Gastrocnemius medialis (tissue), 4 donors: ENCODE measurements at regions not wholly inside any gene's neighbourhood (a gene's known extent, or its start where the extent isn't known, plus 50 kb on each side); places are given as distances from the start of the nearest gene placed in this dataset.

Experiments
- ATAC-seq, 2 donors: fragments of 150-250 bp; one replicate each; pipeline ENCODE4 v1.9.1; 2016
- DNase-seq, 2 donors: peaks; one replicate each; pipeline ENCODE4 v3.0.0-alpha.2; 2019
- H3K27ac ChIP-seq, 4 donors: fragments of 200-600 bp; sonication (generic); 1 replicate in 1 of 4; 2 replicates in 3 of 4; pipeline ENCODE4 v1.5.1; 2016 to 2018; ENCODE audit warnings: mild to moderate bottlenecking in 2 of 4, moderate library complexity in 1 of 4
- H3K27me3 ChIP-seq, 3 donors: fragments of 200-600 bp; sonication (generic) in 2 of 3; 1 replicate in 1 of 3; 2 replicates in 2 of 3; pipeline versions ENCODE4 v1.5.1 to v1.6.0; 2016 to 2019; ENCODE audit warnings: mild to moderate bottlenecking in 1 of 3, moderate library complexity in 1 of 3
- H3K36me3 ChIP-seq, 2 donors: fragments of 200-600 bp; sonication (generic) in 1 of 2; one replicate each; pipeline ENCODE4 v1.5.1; 2017 to 2018
- H3K4me1 ChIP-seq, 2 donors: fragments of 200-600 bp; sonication (generic) in 1 of 2; one replicate each; pipeline ENCODE4 v1.5.1; 2016 to 2017; ENCODE audit warnings: mild to moderate bottlenecking in 2 of 2
- H3K4me3 ChIP-seq, 4 donors: fragments of 200-600 bp; sonication (generic) in 3 of 4; 1 replicate in 1 of 4; 2 replicates in 3 of 4; pipeline ENCODE4 v1.5.1; 2016 to 2019; ENCODE audit warnings: mild to moderate bottlenecking in 2 of 4
- H3K9me3 ChIP-seq, 3 donors: fragments of 200-600 bp; sonication (generic) in 2 of 3; 1 replicate in 1 of 3; 2 replicates in 2 of 3; pipeline ENCODE4 v1.5.1; 2016 to 2019
- CTCF ChIP-seq, 5 experiments: fragments of 450-650 bp in 3 of 5; fragments of 200-600 bp in 2 of 5; sonication (generic) in 2 of 5; IDR thresholded peaks in 4 of 5; conservative IDR thresholded peaks in 1 of 5; 1 replicate in 4 of 5; 2 replicates in 1 of 5; pipeline ENCODE4 v1.5.1; 2016 to 2019; ENCODE audit warnings: antibody characterized with exemption in 5 of 5, mild to moderate bottlenecking in 3 of 5, moderate library complexity in 3 of 5
- POLR2A ChIP-seq, 2 donors: fragments of 450-650 bp; IDR thresholded peaks; one replicate each; pipeline ENCODE4 v1.6.1; 2017; ENCODE audit warnings: antibody characterized with exemption in 2 of 2, mild to moderate bottlenecking in 2 of 2, moderate library complexity in 2 of 2
- in situ Hi-C, 4 donors: fragments of 200-750 bp; cut with MboI; loops; one replicate each; pipeline versions ENCODE4 v1.15.0 to v1.8.0; 2017; ENCODE audit warnings: low sequenced_read_pairs in 4 of 4
- intact Hi-C: fragments of 100-400 bp; cut with DNase I; formaldehyde crosslinking; loops from one replicate; pipeline ENCODE4 v1.15.1; 2023; ENCODE audit warnings: low total_unique reads

GRCh38 chr4:67234296-67234695, 311.0 kb downstream of the CENPC start:
- no peak overlapping the region for H3K4me3 ChIP-seq
- ATAC-seq, result no peak
- H3K4me1 ChIP-seq, result no peaks in the 10 kb centered on the region
- intact Hi-C loops, result no loop called here
- H3K27ac ChIP-seq, result no peak overlapping the region
- no peak for TF ChIP-seq POLR2A (IDR thresholded peaks at IDR 0.05)
- TF ChIP-seq CTCF (IDR thresholded peaks at IDR 0.05 in 4 of 5, conservative IDR thresholded peaks at IDR 0.05 in 1 of 5), result no peak
- in situ Hi-C loops, result no loop called here
- no peaks in the 10 kb centered on the region for H3K9me3 ChIP-seq
- DNase-seq, result no peak
- H3K27me3 ChIP-seq, result no peaks in the 10 kb centered on the region
- no peaks in the 10 kb centered on the region for H3K36me3 ChIP-seq

- in situ Hi-C loops (no loop called here), intact Hi-C loops (no loop called here)
- H3K4me3 ChIP-seq, result no peak overlapping the region
- no peak overlapping the region for H3K27ac ChIP-seq
- no peaks in the 10 kb centered on the region for H3K27me3 ChIP-seq
- DNase-seq, result no peak
- H3K4me1 ChIP-seq, result no peaks in the 10 kb centered on the region
- H3K9me3 ChIP-seq, result no peaks in the 10 kb centered on the region
- no peak for ATAC-seq
- H3K36me3 ChIP-seq, result no peaks in the 10 kb centered on the region
- TF ChIP-seq CTCF (IDR thresholded peaks at IDR 0.05 in 4 of 5, conservative IDR thresholded peaks at IDR 0.05 in 1 of 5), result no peak
- TF ChIP-seq POLR2A (IDR thresholded peaks at IDR 0.05), result no peak
Observed at GRCh38 chr4:67229148-67229547, 316.2 kb downstream of the CENPC start.

- no peaks in the 10 kb centered on the region for H3K27me3 ChIP-seq
- no peak overlapping the region for H3K4me3 ChIP-seq
- DNase-seq, result no peak
- in situ Hi-C loops (no loop called here), intact Hi-C loops (no loop called here)
- no peak overlapping the region for H3K27ac ChIP-seq
- TF ChIP-seq CTCF (IDR thresholded peaks at IDR 0.05 in 4 of 5, conservative IDR thresholded peaks at IDR 0.05 in 1 of 5) (no peak), POLR2A (IDR thresholded peaks at IDR 0.05) (no peak)
- H3K36me3 ChIP-seq, result no peaks in the 10 kb centered on the region
- H3K4me1 ChIP-seq, result no peaks in the 10 kb centered on the region
- H3K9me3 ChIP-seq, result no peaks in the 10 kb centered on the region
- no peak for ATAC-seq
Observed at GRCh38 chr4:67220861-67221260, 324.4 kb downstream of the CENPC start.

GRCh38 chr4:67218883-67219282, 326.4 kb downstream of the CENPC start:
- TF ChIP-seq CTCF (IDR thresholded peaks at IDR 0.05 in 4 of 5, conservative IDR thresholded peaks at IDR 0.05 in 1 of 5) (no peak), POLR2A (IDR thresholded peaks at IDR 0.05) (no peak)
- intact Hi-C loops, result no loop called here
- no peaks in the 10 kb centered on the region for H3K4me1 ChIP-seq
- no peaks in the 10 kb centered on the region for H3K36me3 ChIP-seq
- H3K4me3 ChIP-seq, result no peak overlapping the region
- in situ Hi-C loops, result no loop called here
- ATAC-seq (no peak), DNase-seq (no peak)
- H3K27ac ChIP-seq, result no peak overlapping the region
- H3K9me3 ChIP-seq, result no peaks in the 10 kb centered on the region
- H3K27me3 ChIP-seq, result no peaks in the 10 kb centered on the region

GRCh38 chr4:67207941-67208441, 337.3 kb downstream of the CENPC start:
- H3K4me3 ChIP-seq, result no peak overlapping the region
- no peak for ATAC-seq
- no peaks in the 10 kb centered on the region for H3K36me3 ChIP-seq
- TF ChIP-seq CTCF (IDR thresholded peaks at IDR 0.05 in 4 of 5, conservative IDR thresholded peaks at IDR 0.05 in 1 of 5) (no peak), POLR2A (IDR thresholded peaks at IDR 0.05) (no peak)
- no peak for DNase-seq
- no peaks in the 10 kb centered on the region for H3K9me3 ChIP-seq
- intact Hi-C loops, result no loop called here
- in situ Hi-C loops, result no loop called here
- no peak overlapping the region for H3K27ac ChIP-seq
- H3K4me1 ChIP-seq, result no peaks in the 10 kb centered on the region
- H3K27me3 ChIP-seq, result no peaks in the 10 kb centered on the region
